ENCODE measurements at regions not wholly inside any gene's neighbourhood (a gene's known extent, or its start where the extent isn't known, plus 50 kb on each side); places are given as distances from the start of the nearest gene placed in this dataset.
"Not testable (repeated sequence)": the region's sequence is repeated elsewhere in the genome, so short reads cannot be mapped to it uniquely, and the experiment has no call there.

DNA sequence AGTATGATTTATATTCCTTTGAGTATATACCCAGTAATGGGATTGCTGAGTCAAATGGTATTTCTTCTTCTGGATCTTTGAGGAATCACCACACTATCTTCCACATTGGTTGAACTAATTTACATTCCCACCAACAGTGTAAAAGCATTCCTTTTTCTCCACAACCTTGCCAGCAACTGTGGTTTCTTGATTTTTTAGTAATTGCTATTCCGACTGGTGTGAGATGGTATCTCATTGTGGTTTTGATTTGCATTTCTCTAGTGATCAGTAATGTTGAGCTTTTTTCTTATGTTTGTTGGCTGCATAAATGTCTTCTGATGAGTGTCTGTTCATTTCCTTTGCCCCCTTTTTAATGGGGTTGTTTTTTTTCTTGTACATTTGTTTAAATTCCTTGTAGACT, 228.3 kb downstream of the BTBD3 start:
- H2BK15ac ChIP-seq (ENCODE audit: low read length); H3K79me2 ChIP-seq (ENCODE audit: control insufficient read depth in 1 of 2, insufficient read depth in 2 of 2, low read length in 2 of 2); H2AFZ ChIP-seq (ENCODE audit: low read length); H3K14ac ChIP-seq (ENCODE audit: insufficient read length); H2BK12ac ChIP-seq (ENCODE audit: low read depth, low read length); H3K27me3 ChIP-seq (replicated peaks in 1 of 4; ENCODE audit: control insufficient read depth in 3 of 4, extremely low read depth in 1 of 4, insufficient read depth in 3 of 4, low read length in 3 of 4); H3K4me2 ChIP-seq (ENCODE audit: insufficient read depth in 1 of 2, low read depth in 2 of 2, low read length in 2 of 2); H3K23ac ChIP-seq (ENCODE audit: insufficient read length); H4K5ac ChIP-seq (ENCODE audit: insufficient read length, low read depth, low read length); H2BK120ac ChIP-seq (replicated peaks; ENCODE audit: low read depth, low read length); H3K23me2 ChIP-seq (ENCODE audit: low read depth, low read length); H3K27ac ChIP-seq (ENCODE audit: low read depth, low read length); H3K9me3 ChIP-seq (ENCODE audit: insufficient read depth in 2 of 2, low read depth in 1 of 2, low read length in 1 of 2); H3K79me1 ChIP-seq (ENCODE audit: low read depth, low read length); H2BK20ac ChIP-seq (ENCODE audit: low read length); H3K18ac ChIP-seq (ENCODE audit: extremely low read depth, low read length); H3K4me3 ChIP-seq (ENCODE audit: extremely low read depth in 1 of 4, insufficient read depth in 2 of 4, low read depth in 3 of 4, low read length in 4 of 4); POLR2A ChIA-PET (ENCODE audit: partially characterized antibody); H3K56ac ChIP-seq (replicated peaks; ENCODE audit: insufficient read length, low read depth, low read length); FAIRE-seq; H4K91ac ChIP-seq (replicated peaks; ENCODE audit: insufficient read length, low read length); DNase-seq (ENCODE audit: low read depth in 1 of 2, low spot score in 2 of 2); H2AK5ac ChIP-seq (ENCODE audit: low read depth, low read length); H4K8ac ChIP-seq (ENCODE audit: extremely low read depth, insufficient read depth, low read length); H2BK5ac ChIP-seq (ENCODE audit: low read depth, low read length); H3K9ac ChIP-seq (replicated peaks in 1 of 4; ENCODE audit: extremely low read depth in 1 of 4, low read depth in 3 of 4, low read length in 3 of 4); H4K20me1 ChIP-seq (replicated peaks in 1 of 2; ENCODE audit: control insufficient read depth in 1 of 2, insufficient read depth in 2 of 2, low read length in 2 of 2); CTCF ChIA-PET (ENCODE audit: partially characterized antibody); H3K4ac ChIP-seq (replicated peaks; ENCODE audit: insufficient read length, low read depth, low read length); H3K36me3 ChIP-seq (ENCODE audit: control insufficient read depth in 2 of 4, insufficient read depth in 4 of 4, low read length in 3 of 4); H3K4me1 ChIP-seq (replicated peaks in 1 of 4; ENCODE audit: control insufficient read depth in 3 of 4, insufficient read depth in 4 of 4, low read length in 3 of 4): not testable (repeated sequence)
- WGBS, 2 experiments (ENCODE audit: extremely low coverage in 1 of 2, insufficient coverage in 1 of 2, insufficient read length in 1 of 2, insufficient replicate concordance in 2 of 2, low coverage in 1 of 2, low lambda C conversion rate in 2 of 2, missing lambda C conversion rate in 1 of 2): 100% methylated on average over 1 of the region's 1 CpG; no CpG with 5 or more reads in 1 of the 2 experiments

Data from H1 (cell line).